GM12872 (cell line): ENCODE measurements at regions not wholly inside any gene's neighbourhood (a gene's known extent, or its start where the extent isn't known, plus 50 kb on each side); places are given as distances from the start of the nearest gene placed in this dataset.

ENCODE experiments used
- CTCF ChIP-seq: IDR thresholded peaks from 3 replicates; pipeline ENCODE4 v1.5.1; 2011; ENCODE audit warnings: low read depth, mild to moderate bottlenecking, low read length, moderate library complexity; ENCODE audit not compliant: insufficient read depth

- TF ChIP-seq CTCF, result no peak
These were observed 200.9 kb upstream of the IGF1 start for GRCh38 chr12:102681309-102681708.

- no peak for TF ChIP-seq CTCF
These were observed 199.9 kb upstream of the IGF1 start for GRCh38 chr12:102680304-102680703.

- TF ChIP-seq CTCF, result no peak
These were observed 196.4 kb upstream of the IGF1 start for GRCh38 chr12:102676812-102677211.

- no peak for TF ChIP-seq CTCF
These were observed 195.3 kb upstream of the IGF1 start for GRCh38 chr12:102675672-102676071.

GRCh38 chr12:102673606-102674005 lies 193.2 kb upstream of the IGF1 start:
- no peak for TF ChIP-seq CTCF

GRCh38 chr12:102669056-102669455 lies 188.7 kb upstream of the IGF1 start:
- TF ChIP-seq CTCF, result no peak

- 0 out of 3 replicates have a peak, but pooled peaks have one; percentile 25 for TF ChIP-seq CTCF
These were observed 179.0 kb upstream of the IGF1 start for GRCh38 chr12:102659200-102659911.
